ENCODE measurements at regions not wholly inside any gene's neighbourhood (a gene's known extent, or its start where the extent isn't known, plus 50 kb on each side); places are given as distances from the start of the nearest gene placed in this dataset.
"Not testable (repeated sequence)": the region's sequence is repeated elsewhere in the genome, so short reads cannot be mapped to it uniquely, and the experiment has no call there.

- no peak overlapping the region for H3K4me3 ChIP-seq (ENCODE audit: low read depth, low read length)
- no peak overlapping the region for H3K27ac ChIP-seq (ENCODE audit: low read depth, low read length)
- no peaks in the 10 kb centered on the region for H3K9me3 ChIP-seq (ENCODE audit: control insufficient read depth, insufficient read depth, low read depth, low read length)
- no peaks in the 10 kb centered on the region for H3K4me1 ChIP-seq (ENCODE audit: control insufficient read depth, insufficient read depth, low read length)
- no peaks in the 10 kb centered on the region for H3K36me3 ChIP-seq (ENCODE audit: control insufficient read depth, insufficient read depth, low read length)
- no peaks in the 10 kb centered on the region for H3K27me3 ChIP-seq (ENCODE audit: control insufficient read depth, insufficient read depth, low read length)
- no peak overlapping the region for H3K9ac ChIP-seq (ENCODE audit: low read length)
Measured at GRCh38 chr6:163738725-163739407, 324.3 kb downstream of the QKI start.

GRCh38 chr6:163738304-163738703 is 323.8 kb downstream of the QKI start:
- no peaks in the 10 kb centered on the region for H3K36me3 ChIP-seq (ENCODE audit: control insufficient read depth, insufficient read depth, low read length)
- no peaks in the 10 kb centered on the region for H3K9me3 ChIP-seq (ENCODE audit: control insufficient read depth, insufficient read depth, low read depth, low read length)
- no peaks in the 10 kb centered on the region for H3K4me1 ChIP-seq (ENCODE audit: control insufficient read depth, insufficient read depth, low read length)
- H3K4me3 ChIP-seq (ENCODE audit: low read depth, low read length) = no peak overlapping the region
- no peak overlapping the region for H3K27ac ChIP-seq (ENCODE audit: low read depth, low read length)
- no peaks in the 10 kb centered on the region for H3K27me3 ChIP-seq (ENCODE audit: control insufficient read depth, insufficient read depth, low read length)
- H3K9ac ChIP-seq (ENCODE audit: low read length) = no peak overlapping the region

- Histone ChIP-seq H3K36me3 (ENCODE audit: control insufficient read depth, insufficient read depth, low read length) (no peaks in the 10 kb centered on the region), H3K4me1 (ENCODE audit: control insufficient read depth, insufficient read depth, low read length) (no peaks in the 10 kb centered on the region), H3K27me3 (ENCODE audit: control insufficient read depth, insufficient read depth, low read length) (no peaks in the 10 kb centered on the region), H3K9me3 (ENCODE audit: control insufficient read depth, insufficient read depth, low read depth, low read length) (no peaks in the 10 kb centered on the region), H3K9ac (ENCODE audit: low read length) (no peak overlapping the region), H3K4me3 (ENCODE audit: low read depth, low read length) (no peak overlapping the region), H3K27ac (ENCODE audit: low read depth, low read length) (no peak overlapping the region)
Measured at GRCh38 chr6:163735076-163735475, 320.6 kb downstream of the QKI start.

GRCh38 chr6:163733061-163733460 is 318.5 kb downstream of the QKI start:
- H3K27ac ChIP-seq (ENCODE audit: low read depth, low read length) = no peak overlapping the region
- H3K36me3 ChIP-seq (ENCODE audit: control insufficient read depth, insufficient read depth, low read length) = no peaks in the 10 kb centered on the region
- no peak overlapping the region for H3K4me3 ChIP-seq (ENCODE audit: low read depth, low read length)
- no peaks in the 10 kb centered on the region for H3K27me3 ChIP-seq (ENCODE audit: control insufficient read depth, insufficient read depth, low read length)
- H3K4me1 ChIP-seq (ENCODE audit: control insufficient read depth, insufficient read depth, low read length) = no peaks in the 10 kb centered on the region
- no peak overlapping the region for H3K9ac ChIP-seq (ENCODE audit: low read length)
- no peaks in the 10 kb centered on the region for H3K9me3 ChIP-seq (ENCODE audit: control insufficient read depth, insufficient read depth, low read depth, low read length)

- no peaks in the 10 kb centered on the region for H3K4me1 ChIP-seq (ENCODE audit: control insufficient read depth, insufficient read depth, low read length)
- H3K27me3 ChIP-seq (ENCODE audit: control insufficient read depth, insufficient read depth, low read length) = no peaks in the 10 kb centered on the region
- no peak overlapping the region for H3K27ac ChIP-seq (ENCODE audit: low read depth, low read length)
- H3K36me3 ChIP-seq (ENCODE audit: control insufficient read depth, insufficient read depth, low read length) = no peaks in the 10 kb centered on the region
- no peak overlapping the region for H3K4me3 ChIP-seq (ENCODE audit: low read depth, low read length)
- H3K9me3 ChIP-seq (ENCODE audit: control insufficient read depth, insufficient read depth, low read depth, low read length) = no peaks in the 10 kb centered on the region
- H3K9ac ChIP-seq (ENCODE audit: low read length) = no peak overlapping the region
Measured at GRCh38 chr6:163732479-163732878, 318.0 kb downstream of the QKI start.

- not testable (repeated sequence) for H3K27ac ChIP-seq (ENCODE audit: low read depth, low read length); H3K9me3 ChIP-seq (ENCODE audit: control insufficient read depth, insufficient read depth, low read depth, low read length); H3K27me3 ChIP-seq (ENCODE audit: control insufficient read depth, insufficient read depth, low read length); H3K4me1 ChIP-seq (ENCODE audit: control insufficient read depth, insufficient read depth, low read length); H3K4me3 ChIP-seq (ENCODE audit: low read depth, low read length); H3K36me3 ChIP-seq (ENCODE audit: control insufficient read depth, insufficient read depth, low read length); H3K9ac ChIP-seq (ENCODE audit: low read length)
Measured at GRCh38 chr6:163732014-163732351, 317.5 kb downstream of the QKI start.

GRCh38 chr6:163731215-163732013 is 316.9 kb downstream of the QKI start:
- Histone ChIP-seq H3K9me3 (ENCODE audit: control insufficient read depth, insufficient read depth, low read depth, low read length) (no peaks in the 10 kb centered on the region), H3K4me3 (ENCODE audit: low read depth, low read length) (no peak overlapping the region), H3K36me3 (ENCODE audit: control insufficient read depth, insufficient read depth, low read length) (no peaks in the 10 kb centered on the region), H3K27ac (ENCODE audit: low read depth, low read length) (no peak overlapping the region), H3K9ac (ENCODE audit: low read length) (no peak overlapping the region), H3K27me3 (ENCODE audit: control insufficient read depth, insufficient read depth, low read length) (no peaks in the 10 kb centered on the region), H3K4me1 (ENCODE audit: control insufficient read depth, insufficient read depth, low read length) (no peaks in the 10 kb centered on the region)

GRCh38 chr6:163730246-163731210 is 316.0 kb downstream of the QKI start:
- Histone ChIP-seq H3K4me3 (ENCODE audit: low read depth, low read length) (no peak overlapping the region), H3K27me3 (ENCODE audit: control insufficient read depth, insufficient read depth, low read length) (no peaks in the 10 kb centered on the region), H3K9me3 (ENCODE audit: control insufficient read depth, insufficient read depth, low read depth, low read length) (no peaks in the 10 kb centered on the region), H3K4me1 (ENCODE audit: control insufficient read depth, insufficient read depth, low read length) (no peaks in the 10 kb centered on the region), H3K9ac (ENCODE audit: low read length) (no peak overlapping the region), H3K36me3 (ENCODE audit: control insufficient read depth, insufficient read depth, low read length) (no peaks in the 10 kb centered on the region), H3K27ac (ENCODE audit: low read depth, low read length) (no peak overlapping the region)

GRCh38 chr6:163729127-163729872 is 314.8 kb downstream of the QKI start:
- Histone ChIP-seq H3K4me1 (ENCODE audit: control insufficient read depth, insufficient read depth, low read length) (no peaks in the 10 kb centered on the region), H3K9ac (ENCODE audit: low read length) (no peak overlapping the region), H3K27ac (ENCODE audit: low read depth, low read length) (no peak overlapping the region), H3K36me3 (ENCODE audit: control insufficient read depth, insufficient read depth, low read length) (no peaks in the 10 kb centered on the region), H3K4me3 (ENCODE audit: low read depth, low read length) (no peak overlapping the region), H3K9me3 (ENCODE audit: control insufficient read depth, insufficient read depth, low read depth, low read length) (no peaks in the 10 kb centered on the region), H3K27me3 (ENCODE audit: control insufficient read depth, insufficient read depth, low read length) (no peaks in the 10 kb centered on the region)

- Histone ChIP-seq H3K4me1 (ENCODE audit: control insufficient read depth, insufficient read depth, low read length) (no peaks in the 10 kb centered on the region), H3K9ac (ENCODE audit: low read length) (no peak overlapping the region), H3K27ac (ENCODE audit: low read depth, low read length) (no peak overlapping the region), H3K9me3 (ENCODE audit: control insufficient read depth, insufficient read depth, low read depth, low read length) (no peaks in the 10 kb centered on the region), H3K27me3 (ENCODE audit: control insufficient read depth, insufficient read depth, low read length) (no peaks in the 10 kb centered on the region), H3K4me3 (ENCODE audit: low read depth, low read length) (no peak overlapping the region), H3K36me3 (ENCODE audit: control insufficient read depth, insufficient read depth, low read length) (no peaks in the 10 kb centered on the region)
Measured at GRCh38 chr6:163728442-163729126, 314.1 kb downstream of the QKI start.
